ENCODE measurements at regions not wholly inside any gene's neighbourhood (a gene's known extent, or its start where the extent isn't known, plus 50 kb on each side); places are given as distances from the start of the nearest gene placed in this dataset.

- DNase-seq (ENCODE audit: low read depth, low spot score) (no peak), FAIRE-seq (no peak)
- H3K4me1 ChIP-seq (ENCODE audit: control insufficient read depth, extremely low read depth, insufficient read depth, low read length), result peaks cover 13% of the 10 kb centered on the region
- no peaks in the 10 kb centered on the region for H3K9me1 ChIP-seq (replicated peaks; ENCODE audit: control insufficient read depth, extremely low read depth, insufficient read depth, low read length)
- H3K27ac ChIP-seq (ENCODE audit: insufficient read depth, low read depth, low read length), result no peak overlapping the region
- dilution Hi-C loops (cut with MboI; ENCODE audit: extremely low pct_ligation_motif_present, low sequenced_read_pairs), result no loop called here
- H3K36me3 ChIP-seq (ENCODE audit: control insufficient read depth in 2 of 2, extremely low read depth in 1 of 2, insufficient read depth in 2 of 2, low read length in 2 of 2), result no peaks in the 10 kb centered on the region
- H3K4me2 ChIP-seq (ENCODE audit: insufficient read depth, low read length), result no peak overlapping the region
- H3K4me3 ChIP-seq (replicated peaks in 1 of 3; ENCODE audit: insufficient read depth in 1 of 3, low read depth in 1 of 3, low read length in 3 of 3), result no peak overlapping the region
- H3K27me3 ChIP-seq (ENCODE audit: control insufficient read depth in 2 of 2, insufficient read depth in 2 of 2, low read length in 2 of 2), result no peaks in the 10 kb centered on the region
- no peak overlapping the region for H2AFZ ChIP-seq (ENCODE audit: low read depth, low read length)
- POLR2A ChIA-PET, result no interaction called here
- CTCF ChIA-PET, result interaction anchor here (0.9 kb wide), 1 partner anchor 63 kb away, joined by 6 read pairs; no protein-coding TSS in a partner anchor
- no peaks in the 10 kb centered on the region for H3K9me3 ChIP-seq (replicated peaks; ENCODE audit: control insufficient read depth, insufficient read depth, low read length)
- H3K79me2 ChIP-seq (ENCODE audit: control insufficient read depth, insufficient read depth, low read length), result no peaks in the 10 kb centered on the region
- H3K9ac ChIP-seq (replicated peaks; ENCODE audit: extremely low read depth, insufficient read depth, low read length), result no peak overlapping the region
- TF ChIP-seq CTCF (IDR thresholded peaks at IDR 0.05; ENCODE audit: extremely low read depth in 1 of 2, insufficient read depth in 1 of 2, low read depth in 1 of 2, low read length in 2 of 2) (no peak), JUN (IDR thresholded peaks at IDR 0.05; ENCODE audit: borderline replicate concordance, insufficient read depth, insufficient read length, low read depth) (no peak), FOS (IDR thresholded peaks at IDR 0.05; ENCODE audit: borderline replicate concordance, insufficient read depth, low read length) (no peak), MYC (IDR thresholded peaks at IDR 0.05; ENCODE audit: low read depth, low read length) (no peak), POLR2AphosphoS5 (IDR thresholded peaks at IDR 0.05; ENCODE audit: insufficient read depth, low read depth, low read length) (no peak), GATA2 (IDR thresholded peaks at IDR 0.05; ENCODE audit: insufficient read depth, insufficient read length, low read depth, low read length) (no peak), EZH2 (IDR thresholded peaks at IDR 0.05; ENCODE audit: borderline replicate concordance, low read depth, low read length, severe bottlenecking) (no peak), MAX (IDR thresholded peaks at IDR 0.05; ENCODE audit: insufficient read depth, insufficient read length) (no peak), POLR2A (IDR thresholded peaks at IDR 0.05; ENCODE audit: low read depth, low read length) (no peak)
- no TSS peak for BruUV-seq (replicated peaks)
- H4K20me1 ChIP-seq (replicated peaks; ENCODE audit: control insufficient read depth, extremely low read depth, insufficient read depth, low read length), result no peaks in the 10 kb centered on the region
- intact Hi-C loops (cut with micrococcal nuclease), result loop anchor here (5.0 kb wide), 1 partner anchor 63 kb away; no protein-coding TSS in a partner anchor
These were observed 143.8 kb downstream of the ERMARD start for GRCh38 chr6:169895000-169895759.
